NCI-H146 (cell line): ENCODE measurements at regions not wholly inside any gene's neighbourhood (a gene's known extent, or its start where the extent isn't known, plus 50 kb on each side); places are given as distances from the start of the nearest gene placed in this dataset.

Experiments used
- DNase-seq: peaks from one replicate; lab custom pipeline; 2025; lab: John Stamatoyannopoulos, UW

- DNase-seq, result no peak
Observed at GRCh38 chr1:199333180-199333579, 694.3 kb upstream of the NR5A2 start.

- no peak for DNase-seq
Observed at GRCh38 chr1:199335496-199335895, 692.0 kb upstream of the NR5A2 start.

GRCh38 chr1:199336745-199337640, 690.5 kb upstream of the NR5A2 start:
- DNase-seq, result no peak

GRCh38 chr1:199338760-199339159, 688.8 kb upstream of the NR5A2 start:
- no peak for DNase-seq

- DNase-seq, result no peak
Observed at GRCh38 chr1:199352351-199352750, 675.2 kb upstream of the NR5A2 start.

- DNase-seq, result no peak
Observed at GRCh38 chr1:199353906-199354305, 673.6 kb upstream of the NR5A2 start.

GRCh38 chr1:199356561-199356960, 670.9 kb upstream of the NR5A2 start:
- no peak for DNase-seq

GRCh38 chr1:199357599-199357998, 669.9 kb upstream of the NR5A2 start:
- DNase-seq, result no peak

- DNase-seq, result no peak
Observed at GRCh38 chr1:199362996-199363395, 664.5 kb upstream of the NR5A2 start.

- no peak for DNase-seq
Observed at GRCh38 chr1:199373139-199373538, 654.4 kb upstream of the NR5A2 start.

GRCh38 chr1:199377211-199377610, 650.3 kb upstream of the NR5A2 start:
- no peak for DNase-seq

GRCh38 chr1:199383793-199384192, 643.7 kb upstream of the NR5A2 start:
- no peak for DNase-seq

- no peak for DNase-seq
Observed at GRCh38 chr1:199394856-199395255, 632.7 kb upstream of the NR5A2 start.

GRCh38 chr1:199396456-199396855, 631.1 kb upstream of the NR5A2 start:
- no peak for DNase-seq

GRCh38 chr1:199399996-199400724, 627.4 kb upstream of the NR5A2 start:
- no peak for DNase-seq

GRCh38 chr1:199403531-199404116, 623.9 kb upstream of the NR5A2 start:
- DNase-seq, result no peak

- no peak for DNase-seq
Observed at GRCh38 chr1:199404191-199404590, 623.3 kb upstream of the NR5A2 start.

GRCh38 chr1:199404976-199405375, 622.5 kb upstream of the NR5A2 start:
- DNase-seq, result no peak

GRCh38 chr1:199405634-199406196, 621.8 kb upstream of the NR5A2 start:
- DNase-seq, result no peak

- no peak for DNase-seq
Observed at GRCh38 chr1:199410462-199410861, 617.0 kb upstream of the NR5A2 start.

- no peak for DNase-seq
Observed at GRCh38 chr1:199411506-199411905, 616.0 kb upstream of the NR5A2 start.

GRCh38 chr1:199422206-199422605, 605.3 kb upstream of the NR5A2 start:
- DNase-seq, result no peak

- no peak for DNase-seq
Observed at GRCh38 chr1:199447906-199448305, 579.6 kb upstream of the NR5A2 start.
